ENCODE measurements at regions not wholly inside any gene's neighbourhood (a gene's known extent, or its start where the extent isn't known, plus 50 kb on each side); places are given as distances from the start of the nearest gene placed in this dataset.

GRCh38 chrX:137354851-137355250 lies 211.1 kb upstream of the ZIC3 start:
- TF ChIP-seq CTCF (IDR thresholded peaks at IDR 0.05) (no peak), TCF7L2 (IDR thresholded peaks at IDR 0.05; ENCODE audit: low read depth, low read length) (no peak), SIN3A (IDR thresholded peaks at IDR 0.05; ENCODE audit: borderline replicate concordance, insufficient read depth, low read depth, low read length) (no peak), REST (IDR thresholded peaks at IDR 0.05; ENCODE audit: insufficient read depth in 1 of 2, low read depth in 2 of 2, low read length in 1 of 2) (no peak)
